COLO668 (cell line): ENCODE measurements at regions not wholly inside any gene's neighbourhood (a gene's known extent, or its start where the extent isn't known, plus 50 kb on each side); places are given as distances from the start of the nearest gene placed in this dataset.

Experiments used
- DNase-seq: peaks from one replicate; lab custom pipeline; 2025; ENCODE audit not compliant: unreplicated experiment; lab: John Stamatoyannopoulos, UW

- no peak for DNase-seq
Observed at GRCh38 chr13:107427536-107427935, 787.8 kb downstream of the LIG4 start.

- DNase-seq, result no peak
Observed at GRCh38 chr13:107422421-107422820, 792.9 kb downstream of the LIG4 start.

GRCh38 chr13:107421951-107422350 lies 793.4 kb downstream of the LIG4 start:
- DNase-seq, result no peak

- DNase-seq, result no peak
Observed at GRCh38 chr13:107421028-107421427, 794.3 kb downstream of the LIG4 start.

- DNase-seq, result no peak
Observed at GRCh38 chr13:107413005-107413404, 802.3 kb downstream of the LIG4 start.

GRCh38 chr13:107407074-107407473 lies 808.3 kb downstream of the LIG4 start:
- DNase-seq, result no peak

- no peak for DNase-seq
Observed at GRCh38 chr13:107395927-107396662, 819.2 kb downstream of the LIG4 start.

- DNase-seq, result no peak
Observed at GRCh38 chr13:107392205-107392604, 823.1 kb downstream of the LIG4 start.

GRCh38 chr13:107387525-107387924 lies 819.6 kb upstream of the ARGLU1 start:
- no peak for DNase-seq

GRCh38 chr13:107379407-107380155 lies 811.6 kb upstream of the ARGLU1 start:
- DNase-seq, result no peak

- DNase-seq, result no peak
Observed at GRCh38 chr13:107376341-107377125, 808.6 kb upstream of the ARGLU1 start.

GRCh38 chr13:107375701-107376340 lies 807.9 kb upstream of the ARGLU1 start:
- no peak for DNase-seq

- DNase-seq, result no peak
Observed at GRCh38 chr13:107374038-107374437, 806.1 kb upstream of the ARGLU1 start.

- no peak for DNase-seq
Observed at GRCh38 chr13:107373551-107373950, 805.6 kb upstream of the ARGLU1 start.

- no peak for DNase-seq
Observed at GRCh38 chr13:107370015-107370785, 802.3 kb upstream of the ARGLU1 start.

GRCh38 chr13:107367258-107367657 lies 799.3 kb upstream of the ARGLU1 start:
- DNase-seq, result no peak

- no peak for DNase-seq
Observed at GRCh38 chr13:107365466-107366215, 797.7 kb upstream of the ARGLU1 start.

- no peak for DNase-seq
Observed at GRCh38 chr13:107364658-107365057, 796.7 kb upstream of the ARGLU1 start.

GRCh38 chr13:107361666-107362065 lies 793.7 kb upstream of the ARGLU1 start:
- no peak for DNase-seq

GRCh38 chr13:107360010-107360409 lies 792.1 kb upstream of the ARGLU1 start:
- DNase-seq, result no peak
